ENCODE measurements at regions not wholly inside any gene's neighbourhood (a gene's known extent, or its start where the extent isn't known, plus 50 kb on each side); places are given as distances from the start of the nearest gene placed in this dataset.

DNA sequence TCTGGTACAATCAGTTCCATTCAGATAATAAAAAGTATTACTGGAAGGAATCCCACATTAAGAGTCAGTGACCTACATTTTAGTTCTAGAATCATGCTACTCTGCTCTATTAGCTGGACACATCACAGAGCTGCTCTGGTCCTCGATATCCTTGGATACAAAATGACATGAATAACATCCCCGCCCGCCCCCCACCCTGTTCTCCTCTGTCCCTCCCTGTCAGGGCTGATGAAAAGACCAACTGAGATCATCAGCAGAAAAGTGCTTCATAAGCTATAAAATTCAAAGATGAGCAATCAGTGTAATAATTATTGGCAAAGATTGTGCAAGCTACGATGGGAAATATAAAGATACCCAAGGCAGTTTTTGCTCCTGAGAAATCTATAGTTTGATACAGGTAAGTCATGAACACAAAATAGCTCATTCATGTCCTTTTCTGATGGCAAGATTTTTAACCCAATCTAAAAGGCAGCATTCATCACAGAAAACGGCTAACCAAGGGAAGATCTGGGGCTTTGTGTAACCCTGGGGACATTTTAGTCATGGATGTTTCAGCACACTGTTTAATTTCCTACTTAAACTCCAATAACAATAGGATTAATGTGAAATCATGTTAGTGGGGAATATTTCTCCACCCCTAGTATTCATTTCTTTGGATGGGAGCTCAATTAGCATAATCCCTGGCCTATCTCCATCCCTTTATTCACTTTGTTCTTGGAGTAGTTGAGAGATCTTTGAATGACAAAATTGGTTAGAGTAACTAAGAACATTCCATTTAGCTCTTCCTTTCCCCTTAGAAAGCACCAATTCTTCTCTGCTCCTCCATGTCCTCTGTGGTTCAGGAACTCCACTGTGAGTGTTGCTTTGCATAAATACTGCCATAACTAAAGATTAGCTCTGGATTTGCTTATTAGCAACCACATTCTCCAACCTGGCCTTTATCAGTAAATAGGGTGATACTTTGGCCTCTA lies 459.4 kb upstream of the GRIA1 start:
- no peak for DNase-seq

DNA sequence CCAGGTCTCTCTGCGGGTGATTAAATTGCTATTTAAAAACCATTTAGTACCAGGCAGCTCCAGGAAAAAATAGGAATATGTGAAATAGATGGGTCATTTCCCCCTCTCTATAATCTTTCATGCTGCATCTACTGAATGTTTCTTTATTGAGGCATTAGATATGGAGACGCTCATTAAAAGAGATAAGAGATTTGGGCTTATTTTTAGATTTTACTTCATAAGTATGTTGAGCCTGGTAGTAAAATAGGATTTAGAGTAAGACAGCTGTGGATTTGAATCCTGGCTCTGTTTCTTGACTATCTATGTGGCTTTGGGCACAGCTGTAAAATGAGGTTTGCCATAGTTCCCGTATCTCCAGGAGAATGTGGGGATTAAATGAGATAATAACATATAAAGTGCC lies 451.0 kb upstream of the GRIA1 start:
- no peak for DNase-seq

DNA sequence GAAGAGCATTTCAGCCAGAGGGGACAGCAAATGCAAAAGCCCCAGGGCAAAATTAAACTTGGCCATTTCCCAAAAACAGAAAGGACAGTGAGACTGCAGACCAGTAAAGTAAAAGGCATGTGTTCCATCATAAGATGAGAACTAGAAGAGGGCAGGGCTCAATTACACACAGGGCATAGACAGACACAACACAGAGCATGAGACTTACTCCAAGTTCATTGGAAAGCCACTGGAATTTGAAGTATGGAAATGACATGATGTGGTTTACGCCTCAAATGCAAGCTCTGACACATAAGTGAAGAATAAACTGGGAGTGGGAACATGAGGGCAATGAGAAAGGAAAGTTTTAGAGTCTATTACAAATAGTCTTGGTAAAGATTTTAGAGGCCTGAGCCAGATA lies 446.6 kb upstream of the GRIA1 start:
- no peak for DNase-seq

DNA sequence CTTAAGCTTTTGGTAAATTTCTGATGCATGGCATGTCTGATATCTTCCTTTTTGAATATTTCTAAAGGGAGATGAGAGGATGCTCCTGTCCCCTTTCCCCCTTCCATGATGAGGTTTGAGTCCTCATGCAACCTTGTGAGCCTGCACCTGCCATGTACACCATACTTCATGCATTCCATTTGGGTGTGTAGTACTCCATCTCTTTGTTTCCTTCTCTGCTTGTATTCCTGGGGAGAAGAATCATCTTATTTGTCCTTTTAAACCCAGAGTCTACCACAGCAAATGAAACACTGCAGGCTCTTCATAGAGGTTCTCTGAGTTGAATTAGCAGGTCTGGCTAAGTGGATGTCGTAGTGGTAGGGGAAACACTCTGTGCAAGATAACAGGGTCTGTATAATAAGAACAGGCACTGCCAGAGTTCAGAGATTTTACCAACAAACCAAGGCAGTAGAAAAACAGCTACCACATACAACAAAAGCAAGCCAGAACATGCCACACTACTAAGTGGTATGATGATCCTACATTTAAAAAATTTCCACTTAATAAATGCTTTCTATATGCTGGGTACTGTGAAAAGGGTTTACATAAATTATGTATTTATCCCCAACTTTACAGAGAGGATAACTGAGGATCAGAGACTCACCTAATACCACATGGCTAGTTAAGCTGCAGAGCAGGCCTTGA lies 439.8 kb upstream of the GRIA1 start:
- no peak for DNase-seq

DNA sequence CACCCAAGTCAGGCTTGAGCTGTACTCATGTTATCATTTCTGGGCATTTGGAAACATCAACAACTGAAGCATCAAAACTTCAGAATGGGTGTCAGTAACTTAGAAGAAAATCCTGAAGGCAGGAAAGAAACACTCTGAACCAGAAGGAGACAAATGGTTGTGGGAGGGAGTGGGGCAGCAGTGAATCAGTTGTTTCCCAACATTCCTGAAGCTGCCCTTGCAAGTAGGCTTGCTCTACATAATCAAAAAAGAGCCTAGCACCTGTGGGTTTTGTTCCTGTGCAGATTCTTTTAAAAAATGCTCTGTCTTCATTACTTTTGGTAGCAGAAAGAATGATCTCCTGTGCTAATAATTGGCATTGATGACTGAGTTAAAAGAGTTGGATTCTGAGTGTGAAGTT lies 424.2 kb upstream of the GRIA1 start:
- DNase-seq, result no peak

DNA sequence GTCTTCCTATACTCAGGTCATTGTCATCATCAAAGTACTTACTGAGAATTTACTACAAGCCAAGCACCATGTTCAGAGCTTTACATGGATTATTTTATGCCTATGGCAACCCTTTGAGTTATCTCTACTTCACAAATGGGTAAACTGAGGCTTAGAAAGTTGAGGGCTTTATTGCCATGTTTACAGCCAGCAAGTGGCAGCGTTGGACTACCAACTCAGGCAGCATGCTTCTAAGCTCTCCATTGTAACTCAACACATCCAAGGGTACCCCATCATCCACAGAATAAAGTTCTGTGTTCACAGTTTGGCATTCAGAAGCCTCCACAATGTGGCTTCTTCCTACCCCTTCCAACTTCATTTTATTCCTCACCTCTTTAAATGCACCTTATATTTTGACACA lies 422.6 kb upstream of the GRIA1 start:
- no peak for DNase-seq

DNA sequence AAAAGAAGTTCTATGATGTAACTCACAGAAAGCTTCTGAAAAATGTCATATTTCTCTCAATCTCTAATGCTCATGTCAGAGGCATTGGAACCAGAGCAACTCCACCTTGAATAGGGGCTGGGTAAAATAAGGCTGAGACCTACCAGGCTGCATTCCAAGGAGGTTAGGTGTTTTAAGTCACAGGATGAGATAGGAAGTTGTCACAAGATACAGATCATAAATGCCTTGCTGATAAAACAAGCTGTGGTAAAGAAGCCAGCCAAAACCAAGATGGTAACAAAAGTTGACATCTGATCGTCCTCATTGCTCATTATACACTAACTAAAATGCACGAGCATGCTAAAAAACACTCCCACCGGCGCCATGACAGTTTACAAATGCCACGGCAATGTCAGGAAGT lies 411.1 kb upstream of the GRIA1 start:
- DNase-seq, result no peak

DNA sequence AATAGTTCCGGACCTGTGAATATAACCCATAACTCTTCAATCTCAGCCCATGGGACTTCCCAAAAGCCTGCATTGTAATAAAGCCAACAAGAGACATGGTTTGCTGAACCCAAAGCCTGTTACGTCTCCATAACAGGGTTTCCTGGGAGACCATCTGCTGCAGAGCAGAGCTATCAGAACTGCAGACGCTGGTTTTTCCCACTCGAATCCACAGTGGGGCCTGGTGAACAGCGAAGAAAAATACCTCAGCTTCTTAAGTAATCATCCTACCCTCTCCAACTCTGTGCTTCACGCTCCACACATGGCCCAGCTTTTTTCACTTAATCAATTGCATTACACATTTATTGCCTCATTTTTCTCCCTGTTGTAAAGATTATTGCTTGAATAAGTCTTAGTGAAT lies 409.5 kb upstream of the GRIA1 start:
- DNase-seq, result no peak

DNA sequence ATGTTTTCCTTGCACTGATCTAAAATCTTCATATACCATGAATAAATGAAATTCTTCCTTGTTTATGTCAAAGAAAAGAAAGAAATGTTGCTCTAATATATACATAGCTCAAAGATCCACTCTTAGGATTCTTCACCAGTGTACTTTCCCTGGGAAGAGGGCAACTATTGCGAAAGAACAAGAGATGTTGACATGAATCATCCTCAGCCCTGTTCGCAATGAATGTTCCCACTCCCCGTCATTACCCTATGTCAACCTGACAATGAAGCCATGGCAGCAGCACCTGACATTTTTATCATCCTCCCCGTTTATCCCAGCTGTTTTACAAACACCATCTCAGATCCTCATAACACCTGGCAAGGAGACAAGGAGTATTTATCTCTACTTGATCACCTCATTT lies 409.1 kb upstream of the GRIA1 start:
- DNase-seq, result no peak

DNA sequence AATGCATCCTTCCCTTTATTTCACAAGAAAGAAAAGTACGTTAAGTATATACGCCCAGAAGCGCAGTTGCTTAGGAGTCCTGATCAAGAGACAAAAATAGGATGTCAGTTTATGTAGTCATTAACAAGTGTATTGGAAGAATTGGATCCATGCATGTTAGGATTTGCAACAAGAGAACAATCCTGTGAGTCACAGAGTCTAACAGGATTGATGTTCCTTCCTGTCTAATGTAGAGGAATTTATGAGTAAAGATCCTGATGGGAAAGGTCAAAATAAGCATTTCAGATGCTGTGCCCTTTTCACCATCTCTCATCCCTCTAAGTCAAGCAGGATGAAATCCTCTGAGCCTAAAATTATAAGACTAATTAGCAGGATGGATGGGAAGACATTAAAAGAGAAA lies 406.0 kb upstream of the GRIA1 start:
- DNase-seq, result no peak

DNA sequence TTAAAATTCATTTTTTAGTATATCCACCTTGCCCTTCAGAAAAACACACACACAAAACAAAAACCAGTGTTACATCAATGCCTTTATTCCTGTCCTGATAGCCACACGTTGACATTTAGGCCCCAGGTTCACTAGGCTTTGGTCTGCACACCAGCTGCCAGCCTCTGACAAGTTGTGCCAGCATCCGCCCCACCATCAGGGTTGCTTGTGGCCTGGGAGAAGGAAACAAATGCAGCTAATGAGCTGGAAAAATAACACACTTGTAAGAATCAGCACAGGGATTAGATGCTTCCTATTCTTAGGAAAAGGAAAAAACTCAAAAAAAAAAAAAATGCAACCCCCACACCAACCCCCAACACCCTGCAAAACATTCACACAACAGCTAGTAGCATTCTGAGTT lies 404.0 kb upstream of the GRIA1 start:
- DNase-seq, result no peak

DNA sequence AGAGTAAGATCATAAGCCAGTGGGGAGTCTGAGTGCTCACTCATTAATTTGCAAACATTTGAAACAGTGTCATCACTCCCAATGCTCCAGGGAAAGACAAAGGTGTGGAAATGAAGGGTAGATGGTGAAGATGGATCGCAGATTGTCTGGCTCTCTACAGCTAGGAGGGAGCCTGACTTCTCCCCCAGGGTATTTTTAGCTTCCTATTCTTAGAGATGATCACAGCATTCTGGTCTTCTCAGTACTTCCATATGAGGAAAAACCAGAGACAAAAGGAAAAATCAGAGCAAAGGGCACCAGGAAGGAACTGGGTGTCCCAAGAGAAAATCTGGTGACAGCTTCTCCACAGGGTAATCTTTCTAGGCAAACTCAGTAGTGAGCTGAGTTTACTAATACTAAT lies 401.9 kb upstream of the GRIA1 start:
- no peak for DNase-seq

DNA sequence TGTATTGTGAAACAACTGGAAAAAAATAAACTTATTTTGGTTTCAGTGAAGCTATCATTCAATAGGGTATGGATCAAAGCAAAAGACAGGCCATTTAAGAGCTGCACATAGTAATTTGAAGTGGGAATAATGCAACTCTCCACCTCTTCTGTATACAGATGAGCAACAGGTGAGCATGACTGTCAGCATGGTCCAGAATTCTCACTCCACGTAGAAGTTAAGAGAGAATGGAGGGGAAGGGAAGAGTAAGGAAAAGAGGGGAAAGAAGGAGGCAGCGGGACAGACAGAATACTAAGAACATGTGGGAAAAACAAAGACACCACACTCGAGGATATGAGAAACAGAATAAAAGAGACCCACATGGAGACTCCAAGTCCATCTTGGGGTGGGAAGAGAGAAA lies 396.1 kb upstream of the GRIA1 start:
- no peak for DNase-seq

DNA sequence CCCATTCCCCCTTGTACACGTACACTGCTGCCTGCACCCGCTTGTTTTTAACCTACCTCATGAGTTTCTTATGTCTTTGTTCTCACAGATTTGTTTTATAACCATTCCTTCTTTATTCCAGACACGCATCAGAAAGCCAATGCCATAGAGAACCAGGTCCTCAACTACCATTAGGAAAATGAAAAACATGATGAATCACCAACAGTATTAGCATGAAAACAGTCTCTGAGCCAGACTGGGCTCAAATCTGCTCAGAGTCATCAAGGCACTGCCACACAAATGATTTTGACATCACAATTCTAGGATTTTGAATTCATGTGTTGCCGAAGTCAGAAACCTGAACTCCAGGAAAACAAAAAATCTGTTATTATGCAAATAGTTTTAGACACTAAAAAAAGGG lies 394.1 kb upstream of the GRIA1 start:
- no peak for DNase-seq

DNA sequence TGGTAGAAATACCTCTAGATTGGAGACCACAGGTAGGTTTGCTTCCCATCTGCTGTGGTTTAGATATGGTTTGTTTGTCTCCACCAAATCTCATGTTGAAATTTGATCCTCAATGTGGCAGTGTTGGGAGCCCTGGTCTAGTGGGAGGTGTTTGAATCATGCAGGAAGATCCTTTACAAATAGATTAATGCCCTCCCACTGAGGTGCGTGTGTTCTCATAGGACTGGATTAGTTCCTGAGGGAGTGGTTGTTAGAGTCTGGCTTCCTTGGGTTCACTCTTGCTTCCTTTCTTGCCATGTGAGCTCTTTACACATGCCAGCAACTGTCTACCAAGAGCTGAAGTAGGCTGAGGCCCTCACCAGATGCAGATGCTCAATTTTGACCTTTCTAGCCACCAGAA lies 391.1 kb upstream of the GRIA1 start:
- DNase-seq, result no peak

DNA sequence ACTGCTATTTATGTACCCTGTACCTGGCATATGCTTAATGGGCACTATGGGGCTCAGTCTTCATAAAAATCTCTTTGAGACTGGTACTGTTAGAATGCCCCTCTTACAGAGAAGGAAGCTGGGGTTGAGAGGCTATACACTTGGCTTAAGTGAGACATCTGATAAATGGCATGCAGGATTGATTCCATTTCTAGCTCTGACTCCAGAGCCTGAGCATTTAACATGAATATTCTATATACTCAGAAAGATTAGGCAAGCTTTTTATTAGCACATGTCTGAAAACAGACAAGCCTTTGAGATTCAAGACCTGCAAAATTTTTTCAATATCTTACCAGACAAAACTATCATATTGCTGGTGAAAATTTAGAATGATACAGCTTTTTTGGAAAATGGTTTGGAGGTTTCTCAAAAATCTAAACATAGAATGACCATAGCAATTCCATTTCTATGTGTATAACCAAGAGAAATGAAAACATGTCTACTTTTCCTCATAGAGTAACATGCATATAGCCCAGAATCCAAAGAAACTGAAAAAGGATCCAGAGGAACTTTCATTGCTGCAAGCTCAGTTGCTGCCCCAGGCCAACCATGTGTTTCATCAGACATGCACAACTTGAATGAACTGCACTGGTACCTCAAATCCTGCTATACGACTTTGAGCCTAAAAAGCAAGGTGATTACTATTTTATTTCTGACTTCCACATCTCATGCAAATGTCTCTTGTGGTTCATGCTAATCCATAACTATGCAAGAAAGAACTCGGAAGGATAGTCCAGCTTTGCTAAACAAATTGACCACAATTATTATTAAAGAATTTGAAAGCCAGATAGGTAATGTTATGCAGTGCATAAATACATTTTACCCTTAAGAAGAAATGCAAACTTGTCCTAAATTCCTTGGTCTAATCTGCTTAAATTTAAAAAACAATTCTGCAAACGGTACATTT lies 389.0 kb upstream of the GRIA1 start:
- no peak for DNase-seq

DNA sequence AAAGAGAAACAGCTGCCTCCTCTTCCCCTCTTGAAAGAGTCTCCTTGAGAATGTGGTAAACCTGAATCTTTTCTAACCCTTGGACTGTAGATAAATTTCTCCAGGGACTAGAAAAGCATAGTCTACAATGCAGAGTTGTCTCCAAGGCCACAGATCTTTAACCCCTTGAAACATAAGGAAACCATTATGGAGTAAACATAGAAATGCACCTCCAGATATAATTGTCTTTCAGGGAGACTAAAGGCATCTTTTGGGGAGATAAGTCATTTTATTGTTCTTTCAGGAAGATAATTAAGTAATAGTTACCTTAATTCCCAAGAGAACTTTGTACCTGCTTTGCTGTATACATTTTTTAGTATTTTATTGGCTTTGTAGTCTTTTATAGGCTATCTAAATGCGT lies 373.6 kb upstream of the GRIA1 start:
- DNase-seq, result no peak

DNA sequence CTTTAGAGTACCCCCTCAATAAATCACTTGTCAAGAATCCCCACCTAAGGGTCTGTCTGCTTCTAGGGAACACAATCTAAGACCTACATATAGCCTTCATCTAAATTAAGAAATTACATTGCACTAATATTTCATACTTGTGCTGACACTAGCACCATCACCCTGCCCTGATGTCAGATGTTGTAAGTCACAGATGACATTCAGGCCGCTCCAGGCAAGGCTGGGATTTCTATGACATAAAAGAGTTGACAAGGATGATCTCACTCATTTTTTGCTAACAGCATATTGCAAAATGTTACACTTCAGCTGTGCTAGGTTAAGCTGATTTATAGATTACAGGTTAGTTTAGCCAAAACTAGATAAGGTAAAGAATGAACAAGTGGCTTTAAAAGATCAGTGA lies 372.5 kb upstream of the GRIA1 start:
- no peak for DNase-seq

DNA sequence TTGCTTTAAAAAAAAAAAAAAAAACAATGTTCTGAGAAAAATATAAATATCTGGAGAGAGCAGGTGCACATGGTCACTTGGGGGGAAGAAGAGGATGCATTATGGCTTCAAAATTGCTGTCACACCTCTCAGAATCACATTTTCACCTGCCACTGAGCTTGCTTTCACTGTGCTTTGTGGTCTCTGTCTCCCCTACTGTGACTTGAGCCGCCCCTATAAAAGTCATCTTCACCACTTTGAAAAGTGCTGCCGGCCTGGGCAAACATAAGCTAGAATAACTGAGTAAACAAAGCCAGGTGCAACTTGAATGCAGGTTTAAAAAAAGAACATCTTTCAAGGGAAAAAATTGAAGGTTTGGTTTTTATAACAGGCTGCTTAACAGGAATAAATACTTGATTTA lies 368.1 kb upstream of the GRIA1 start:
- no peak for DNase-seq

DNA sequence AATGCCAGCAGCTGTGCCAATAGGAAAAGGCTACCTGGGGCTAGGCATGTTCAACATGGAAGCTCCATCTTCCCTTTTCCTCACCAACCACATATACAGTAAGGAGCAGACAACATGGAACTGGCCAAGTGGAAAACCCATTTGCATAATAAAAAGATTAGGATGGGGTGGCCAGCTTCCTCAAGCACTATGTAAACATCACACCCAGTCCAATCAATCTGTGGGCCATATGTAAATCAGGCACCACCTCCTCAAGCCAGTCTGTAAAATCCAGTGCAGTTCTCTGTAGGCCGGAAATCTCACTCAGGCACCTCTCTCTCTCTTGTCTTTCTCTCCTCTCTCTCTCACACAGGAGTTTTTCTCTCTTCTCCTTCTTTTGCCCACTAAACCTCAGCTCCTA lies 360.2 kb upstream of the GRIA1 start:
- no peak for DNase-seq

DNA sequence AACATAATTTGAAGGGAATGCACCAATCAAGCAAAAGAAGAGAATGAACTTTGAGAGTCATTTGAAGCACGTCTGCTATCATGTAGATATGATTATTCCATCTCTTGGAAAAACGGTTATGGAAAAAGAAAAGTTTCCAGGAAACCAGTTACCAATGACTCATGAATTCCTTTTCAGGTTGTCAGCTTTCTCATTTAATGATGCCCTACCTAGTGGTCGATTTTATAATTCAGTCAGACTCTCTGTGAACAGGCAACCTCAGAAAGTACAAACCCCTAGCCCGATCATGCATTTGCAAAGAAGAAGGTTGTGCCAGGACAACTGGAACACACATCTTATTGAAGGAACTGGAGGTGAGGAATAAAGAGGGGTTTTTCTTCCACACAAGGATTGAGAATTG lies 355.1 kb upstream of the GRIA1 start:
- no peak for DNase-seq

DNA sequence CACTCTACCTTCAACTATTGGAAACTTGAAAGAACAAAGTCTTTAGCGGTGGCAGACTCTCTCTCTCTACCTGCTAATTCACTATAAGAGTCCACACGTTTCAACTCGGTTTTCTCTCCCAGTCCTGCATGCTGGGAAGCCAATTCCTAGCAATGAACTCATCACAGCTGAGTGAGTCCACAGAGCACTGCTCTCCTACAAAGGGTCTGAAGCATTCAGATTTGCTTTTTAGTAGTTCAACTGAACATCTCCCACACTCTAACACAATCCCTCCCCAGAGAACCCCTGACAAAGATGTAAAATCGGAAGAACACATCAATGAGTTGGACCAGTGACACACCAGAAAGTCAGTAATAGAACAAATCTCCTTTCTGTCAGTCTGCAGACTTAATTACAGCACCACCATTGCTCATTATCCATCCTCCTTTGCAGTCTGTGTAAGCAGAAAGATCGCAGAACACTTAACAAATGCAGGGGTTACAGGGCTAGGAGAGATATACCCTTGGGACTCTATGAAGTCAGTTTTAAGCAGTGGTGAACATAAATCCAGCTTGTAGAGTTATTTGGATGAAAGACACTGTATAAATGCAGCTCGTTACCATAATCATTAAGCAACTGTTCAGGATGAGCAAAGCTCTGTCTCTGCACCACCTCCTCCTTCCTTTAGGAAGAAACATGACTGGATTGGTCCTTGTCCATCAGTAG lies 353.4 kb upstream of the GRIA1 start:
- no peak for DNase-seq
